ENCODE measurements at regions not wholly inside any gene's neighbourhood (a gene's known extent, or its start where the extent isn't known, plus 50 kb on each side); places are given as distances from the start of the nearest gene placed in this dataset.

DNA sequence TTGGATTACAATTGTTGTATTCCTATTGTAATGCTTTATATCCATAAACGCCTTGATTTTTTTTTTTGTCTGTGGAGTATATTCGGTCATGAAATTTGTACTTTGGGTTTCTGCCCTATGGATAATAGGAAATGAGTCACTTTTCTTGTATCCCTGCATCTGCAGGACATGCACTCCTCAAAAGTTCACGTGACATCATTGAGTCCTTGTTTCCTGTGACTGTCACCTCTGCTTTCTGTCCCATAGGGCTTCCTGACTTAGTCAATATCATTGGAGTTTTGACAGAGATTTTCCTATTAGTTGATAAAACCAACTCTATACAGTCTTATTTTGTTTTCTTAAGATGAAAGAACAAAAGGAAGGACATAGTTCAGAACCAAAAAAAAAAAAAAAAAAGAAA lies 356.3 kb downstream of the MAT2B start:
- H3K9me3 ChIP-seq (ENCODE audit: low read length): no peaks in the 10 kb centered on the region; the same call in 1 of the 2 replicates
- no peak overlapping the region for H3K27ac ChIP-seq (ENCODE audit: low read depth, low read length, poor library complexity, severe bottlenecking)
- H3K4me1 ChIP-seq (ENCODE audit: insufficient read depth, low read length, severe bottlenecking): no peaks in the 10 kb centered on the region
- TF ChIP-seq, protein P1, sequence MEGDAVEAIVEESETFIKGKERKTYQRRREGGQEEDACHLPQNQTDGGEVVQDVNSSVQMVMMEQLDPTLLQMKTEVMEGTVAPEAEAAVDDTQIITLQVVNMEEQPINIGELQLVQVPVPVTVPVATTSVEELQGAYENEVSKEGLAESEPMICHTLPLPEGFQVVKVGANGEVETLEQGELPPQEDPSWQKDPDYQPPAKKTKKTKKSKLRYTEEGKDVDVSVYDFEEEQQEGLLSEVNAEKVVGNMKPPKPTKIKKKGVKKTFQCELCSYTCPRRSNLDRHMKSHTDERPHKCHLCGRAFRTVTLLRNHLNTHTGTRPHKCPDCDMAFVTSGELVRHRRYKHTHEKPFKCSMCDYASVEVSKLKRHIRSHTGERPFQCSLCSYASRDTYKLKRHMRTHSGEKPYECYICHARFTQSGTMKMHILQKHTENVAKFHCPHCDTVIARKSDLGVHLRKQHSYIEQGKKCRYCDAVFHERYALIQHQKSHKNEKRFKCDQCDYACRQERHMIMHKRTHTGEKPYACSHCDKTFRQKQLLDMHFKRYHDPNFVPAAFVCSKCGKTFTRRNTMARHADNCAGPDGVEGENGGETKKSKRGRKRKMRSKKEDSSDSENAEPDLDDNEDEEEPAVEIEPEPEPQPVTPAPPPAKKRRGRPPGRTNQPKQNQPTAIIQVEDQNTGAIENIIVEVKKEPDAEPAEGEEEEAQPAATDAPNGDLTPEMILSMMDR (IDR thresholded peaks at IDR 0.05; ENCODE audit: low read length): no peak
- no peak for TF ChIP-seq EZH2 (IDR thresholded peaks at IDR 0.05; ENCODE audit: borderline replicate concordance, low read length)
- H3K27me3 ChIP-seq (ENCODE audit: insufficient read depth, low read length): no peaks in the 10 kb centered on the region
- no peak overlapping the region for H3K9ac ChIP-seq (ENCODE audit: low read length)
- H3K9me2 ChIP-seq (ENCODE audit: low read depth, low read length): no peaks in the 10 kb centered on the region
- H4K20me1 ChIP-seq (ENCODE audit: insufficient read depth, low read length): no peaks in the 10 kb centered on the region
- H3K4me2 ChIP-seq (ENCODE audit: low read length): no peak overlapping the region
- no peak overlapping the region for H3K4me3 ChIP-seq (ENCODE audit: low read depth, low read length, poor library complexity, severe bottlenecking)
- H2AFZ ChIP-seq (ENCODE audit: low read length): no peak overlapping the region
- no peaks in the 10 kb centered on the region for H3F3A ChIP-seq (ENCODE audit: insufficient read depth, low read length)
- no peaks in the 10 kb centered on the region for H3K36me3 ChIP-seq (ENCODE audit: insufficient read depth, low read length)
- H3K79me2 ChIP-seq (ENCODE audit: insufficient read depth, low read length): no peaks in the 10 kb centered on the region

DNA sequence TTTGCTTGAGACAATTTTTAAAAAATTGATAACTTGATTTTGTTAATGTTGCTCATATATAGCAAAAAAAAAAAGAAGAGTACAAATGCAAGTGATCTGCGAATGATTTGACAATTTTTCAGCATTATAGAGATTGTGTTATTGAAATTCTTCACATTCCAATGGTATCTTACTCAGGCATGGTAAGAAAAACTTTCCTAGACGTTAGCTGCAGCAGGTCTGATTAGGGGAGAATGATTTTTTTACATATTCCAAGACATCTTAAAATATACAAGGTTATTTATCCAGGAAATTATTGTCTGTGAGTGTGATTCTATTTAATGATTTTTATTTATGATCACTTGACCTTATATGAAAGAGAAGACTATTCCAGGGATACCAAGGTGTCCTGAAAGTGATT lies 361.9 kb downstream of the MAT2B start:
- Histone ChIP-seq H3K4me1 (ENCODE audit: insufficient read depth, low read length, severe bottlenecking) (no peaks in the 10 kb centered on the region), H3K9me3 (ENCODE audit: low read length) (no peaks in the 10 kb centered on the region), H3K79me2 (ENCODE audit: insufficient read depth, low read length) (no peaks in the 10 kb centered on the region), H3K9me2 (ENCODE audit: low read depth, low read length) (no peaks in the 10 kb centered on the region), H4K20me1 (ENCODE audit: insufficient read depth, low read length) (no peaks in the 10 kb centered on the region), H3K4me2 (ENCODE audit: low read length) (no peak overlapping the region), H3K4me3 (ENCODE audit: low read depth, low read length, poor library complexity, severe bottlenecking) (no peak overlapping the region), H3K36me3 (ENCODE audit: insufficient read depth, low read length) (no peaks in the 10 kb centered on the region), H3K9ac (ENCODE audit: low read length) (no peak overlapping the region), H3F3A (ENCODE audit: insufficient read depth, low read length) (no peaks in the 10 kb centered on the region), H3K27ac (ENCODE audit: low read depth, low read length, poor library complexity, severe bottlenecking) (no peak overlapping the region), H2AFZ (ENCODE audit: low read length) (no peak overlapping the region), H3K27me3 (ENCODE audit: insufficient read depth, low read length) (peaks cover 3% of the 10 kb centered on the region; the same call in 1 of the 2 replicates)
- TF ChIP-seq, protein P1 (IDR thresholded peaks at IDR 0.05; ENCODE audit: low read length): no peak
- no peak for TF ChIP-seq EZH2 (IDR thresholded peaks at IDR 0.05; ENCODE audit: borderline replicate concordance, low read length)

DNA sequence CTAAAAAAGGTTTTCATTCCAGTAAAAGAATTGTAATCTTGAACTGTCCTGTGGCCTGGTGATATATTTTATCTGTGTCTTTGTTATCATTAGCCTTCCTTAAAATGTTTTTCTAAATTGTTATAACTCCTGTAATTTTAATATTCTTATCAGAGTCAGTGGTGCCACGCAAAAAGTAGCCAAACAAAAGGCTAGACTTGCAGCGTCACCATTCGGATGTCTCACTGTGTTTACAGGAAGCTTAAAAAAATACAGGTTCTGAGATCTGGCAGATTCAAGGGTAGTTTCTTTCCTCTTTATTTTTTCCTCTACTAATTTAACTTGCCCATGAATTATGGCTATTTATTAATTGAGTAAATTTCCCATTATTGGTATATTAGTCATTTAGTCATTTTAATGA lies 362.3 kb downstream of the MAT2B start:
- no peak overlapping the region for H3K4me2 ChIP-seq (ENCODE audit: low read length)
- peaks cover 3% of the 10 kb centered on the region; the same call in 1 of the 2 replicates for H3K27me3 ChIP-seq (ENCODE audit: insufficient read depth, low read length)
- H3K27ac ChIP-seq (ENCODE audit: low read depth, low read length, poor library complexity, severe bottlenecking): no peak overlapping the region
- TF ChIP-seq EZH2 (IDR thresholded peaks at IDR 0.05; ENCODE audit: borderline replicate concordance, low read length): no peak
- TF ChIP-seq, protein P1 (IDR thresholded peaks at IDR 0.05; ENCODE audit: low read length): no peak
- no peaks in the 10 kb centered on the region for H3K36me3 ChIP-seq (ENCODE audit: insufficient read depth, low read length)
- no peak overlapping the region for H3K9ac ChIP-seq (ENCODE audit: low read length)
- H3K9me2 ChIP-seq (ENCODE audit: low read depth, low read length): no peaks in the 10 kb centered on the region
- no peak overlapping the region for H2AFZ ChIP-seq (ENCODE audit: low read length)
- H3K4me3 ChIP-seq (ENCODE audit: low read depth, low read length, poor library complexity, severe bottlenecking): no peak overlapping the region
- no peaks in the 10 kb centered on the region for H3F3A ChIP-seq (ENCODE audit: insufficient read depth, low read length)
- H3K4me1 ChIP-seq (ENCODE audit: insufficient read depth, low read length, severe bottlenecking): no peaks in the 10 kb centered on the region
- no peaks in the 10 kb centered on the region for H4K20me1 ChIP-seq (ENCODE audit: insufficient read depth, low read length)
- no peaks in the 10 kb centered on the region for H3K79me2 ChIP-seq (ENCODE audit: insufficient read depth, low read length)
- H3K9me3 ChIP-seq (ENCODE audit: low read length): no peaks in the 10 kb centered on the region
